Inflammatory macrophage treated with lipopolysaccharide for 4 hours (primary cell): ENCODE measurements at regions not wholly inside any gene's neighbourhood (a gene's known extent, or its start where the extent isn't known, plus 50 kb on each side); places are given as distances from the start of the nearest gene placed in this dataset.
"Not testable (repeated sequence)": the region's sequence is repeated elsewhere in the genome, so short reads cannot be mapped to it uniquely, and the experiment has no call there.

Experiments used
- DNase-seq: peaks from one replicate; pipeline ENCODE4 v3.0.0-alpha.2; 2020

GRCh38 chr14:58755031-58755925 is 117.5 kb downstream of the DACT1 start:
- DNase-seq, result no peak

GRCh38 chr14:58760121-58760520 is 122.4 kb downstream of the DACT1 start:
- no peak for DNase-seq

- DNase-seq, result no peak
Observed at GRCh38 chr14:58762629-58763028, 124.9 kb downstream of the DACT1 start.

- no peak for DNase-seq
Observed at GRCh38 chr14:58763210-58763609, 125.4 kb downstream of the DACT1 start.

GRCh38 chr14:58765418-58765831 is 127.7 kb downstream of the DACT1 start:
- DNase-seq, result no peak

- no peak for DNase-seq
Observed at GRCh38 chr14:58765843-58766242, 128.1 kb downstream of the DACT1 start.

- no peak for DNase-seq
Observed at GRCh38 chr14:58769011-58769643, 131.4 kb downstream of the DACT1 start.

- no peak for DNase-seq
Observed at GRCh38 chr14:58769771-58770170, 132.0 kb downstream of the DACT1 start.

GRCh38 chr14:58770491-58770982 is 132.8 kb downstream of the DACT1 start:
- no peak for DNase-seq

- DNase-seq, result no peak
Observed at GRCh38 chr14:58771016-58771415, 133.3 kb downstream of the DACT1 start.

GRCh38 chr14:58772116-58772515 is 134.4 kb downstream of the DACT1 start:
- DNase-seq, result no peak

- no peak for DNase-seq
Observed at GRCh38 chr14:58772794-58773620, 135.2 kb downstream of the DACT1 start.

GRCh38 chr14:58774531-58774930 is 136.8 kb downstream of the DACT1 start:
- no peak for DNase-seq

GRCh38 chr14:58775130-58775529 is 137.4 kb downstream of the DACT1 start:
- not testable (repeated sequence) for DNase-seq

GRCh38 chr14:58776516-58776915 is 138.8 kb downstream of the DACT1 start:
- DNase-seq, result no peak

GRCh38 chr14:58777541-58777979 is 139.8 kb downstream of the DACT1 start:
- no peak for DNase-seq

GRCh38 chr14:58778202-58778601 is 140.4 kb downstream of the DACT1 start:
- no peak for DNase-seq

GRCh38 chr14:58779376-58779775 is 141.6 kb downstream of the DACT1 start:
- no peak for DNase-seq

- DNase-seq, result no peak
Observed at GRCh38 chr14:58780185-58780584, 142.4 kb downstream of the DACT1 start.

GRCh38 chr14:58780605-58781004 is 142.8 kb downstream of the DACT1 start:
- DNase-seq, result no peak

GRCh38 chr14:58782011-58782410 is 144.2 kb downstream of the DACT1 start:
- no peak for DNase-seq

- DNase-seq, result no peak
Observed at GRCh38 chr14:58783792-58784511, 146.2 kb downstream of the DACT1 start.
